Stimulated activated CD4-positive, alpha-beta T cell treated with anti-CD3 and anti-CD28 coated beads, TNF-alpha, amount 100 ng/mL, for 24 hours (primary cell): ENCODE measurements at regions not wholly inside any gene's neighbourhood (a gene's known extent, or its start where the extent isn't known, plus 50 kb on each side); places are given as distances from the start of the nearest gene placed in this dataset.
A peak's percentile ranks its signal among the peaks of the same experiment; 100 is the strongest.
"Not testable (repeated sequence)": the region's sequence is repeated elsewhere in the genome, so short reads cannot be mapped to it uniquely, and the experiment has no call there.

Source experiments
- DNase-seq, 3 experiments: peaks; one replicate each; pipeline ENCODE4 v3.0.0-alpha.2; 2020; ENCODE audit warnings: low read depth in 3 of 3

- no peak for DNase-seq
Observed at GRCh38 chr4:81675791-81676393, 204.2 kb upstream of the RASGEF1B start.

GRCh38 chr4:81673961-81674360 lies 202.3 kb upstream of the RASGEF1B start:
- DNase-seq = no peak

- not testable (repeated sequence) for DNase-seq
Observed at GRCh38 chr4:81668328-81668727, 196.6 kb upstream of the RASGEF1B start.

- no peak for DNase-seq
Observed at GRCh38 chr4:81667539-81667938, 195.8 kb upstream of the RASGEF1B start.

DNA sequence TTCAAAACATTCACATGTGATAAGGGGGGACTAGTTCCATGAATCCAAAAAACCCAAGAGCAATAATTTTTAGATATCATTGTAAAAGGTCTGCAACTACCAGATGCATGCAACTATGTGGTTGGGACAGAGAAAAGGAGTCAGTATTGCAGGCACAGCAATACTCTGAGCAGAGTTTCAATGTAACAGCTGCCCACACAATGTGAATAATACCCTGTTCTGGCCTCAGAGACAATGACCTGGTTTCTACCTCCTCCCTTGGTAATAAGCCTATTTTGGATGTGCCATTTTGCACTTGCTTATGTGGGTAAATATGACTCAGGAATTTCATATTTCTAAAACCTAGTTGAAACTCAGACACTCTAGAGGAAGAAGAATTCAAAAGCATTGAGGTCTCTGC lies 194.8 kb upstream of the RASGEF1B start:
- no peak for DNase-seq

DNA sequence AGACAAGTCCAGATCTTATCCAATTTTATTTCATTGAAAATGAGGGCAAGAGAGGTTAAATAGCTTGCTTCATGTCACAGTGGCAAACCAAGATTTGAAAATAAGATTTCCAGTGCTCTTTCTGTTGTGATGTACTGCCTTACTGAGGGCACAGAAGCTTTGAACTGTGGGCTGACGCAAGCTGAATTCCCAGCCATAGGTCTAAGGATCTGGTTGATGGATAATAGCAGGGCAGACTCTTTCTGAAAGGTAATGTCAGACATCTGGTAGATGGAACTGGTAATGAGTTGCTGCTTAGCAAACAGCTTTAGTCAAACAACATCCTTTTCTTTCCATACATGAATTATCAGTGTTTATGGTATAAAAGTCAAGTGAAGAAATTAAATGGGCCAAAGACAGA lies 193.9 kb upstream of the RASGEF1B start:
- no peak for DNase-seq

DNA sequence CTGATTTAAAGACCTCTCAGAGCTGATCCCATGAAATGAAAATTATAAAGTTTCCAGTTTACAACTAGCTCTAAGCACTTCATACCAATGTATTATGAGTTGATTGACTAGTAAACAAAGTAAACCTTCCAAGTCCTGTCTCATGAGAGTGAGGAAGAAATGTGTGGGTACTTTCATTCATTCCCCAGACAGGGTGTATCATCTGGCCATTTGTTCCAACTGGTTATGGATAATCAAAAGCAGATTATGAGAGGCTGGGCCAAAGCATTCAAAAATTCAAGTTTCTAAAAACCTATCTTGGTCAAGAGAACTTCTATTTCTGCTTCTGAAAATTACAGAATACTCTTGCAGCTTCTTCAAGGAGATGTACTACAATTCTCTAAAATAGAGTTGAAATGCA lies 193.3 kb upstream of the RASGEF1B start:
- DNase-seq = no peak

- no peak for DNase-seq
Observed at GRCh38 chr4:81664079-81664478, 192.4 kb upstream of the RASGEF1B start.

DNA sequence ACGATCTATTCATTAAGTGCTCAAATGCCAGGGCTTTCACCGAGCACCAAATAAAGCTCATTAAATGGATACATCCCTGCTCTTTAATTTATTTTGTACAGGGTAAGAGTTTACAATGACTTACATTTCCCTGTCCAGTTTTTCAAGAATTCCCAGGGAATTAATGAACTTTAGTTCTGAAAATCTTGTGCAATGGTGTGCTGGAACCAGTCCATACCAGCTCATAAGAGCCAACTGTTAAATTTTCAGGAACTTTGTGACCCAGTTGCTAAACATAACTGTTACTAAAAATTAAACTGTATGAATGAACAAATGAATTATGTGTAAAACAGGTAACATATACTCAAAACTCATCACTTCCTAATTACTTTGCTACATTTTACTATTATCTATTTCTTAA lies 191.7 kb upstream of the RASGEF1B start:
- DNase-seq = no peak

- DNase-seq = no peak
Observed at GRCh38 chr4:81659051-81659450, 187.3 kb upstream of the RASGEF1B start.

GRCh38 chr4:81652069-81652478 lies 180.4 kb upstream of the RASGEF1B start:
- DNase-seq = peak in 2 of 3 experiments; percentile 20 to 21

DNA sequence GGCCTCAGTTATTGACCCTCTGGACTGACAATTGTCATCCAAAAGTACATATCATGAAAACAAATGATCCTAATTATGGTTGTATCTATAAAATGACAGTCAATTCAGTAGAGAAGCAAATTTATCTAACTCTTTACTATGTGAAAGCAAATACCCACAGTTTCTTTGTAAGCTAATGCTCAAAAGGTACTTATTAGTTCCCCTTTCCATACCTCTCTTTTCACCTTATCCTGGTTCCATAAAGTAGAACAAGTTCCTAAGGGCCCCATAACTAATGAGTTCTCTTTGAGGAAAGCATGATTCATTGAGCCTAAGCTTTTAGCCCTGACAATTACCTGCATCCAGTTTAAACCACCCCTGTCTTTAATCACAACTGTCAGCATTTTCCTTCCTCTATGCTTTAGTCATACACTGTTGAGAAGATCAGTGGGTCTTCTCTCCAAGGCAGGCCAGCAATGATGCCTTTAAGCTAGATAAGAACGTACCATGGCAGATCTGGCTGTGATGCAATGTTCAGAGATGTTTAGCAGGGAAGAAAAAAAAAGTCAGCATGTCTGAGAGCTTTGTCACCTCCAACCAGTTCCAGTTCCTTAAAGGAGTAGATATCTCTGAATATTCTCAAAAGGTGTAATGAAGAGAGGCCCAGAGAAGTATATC lies 179.7 kb upstream of the RASGEF1B start:
- DNase-seq = no peak

DNA sequence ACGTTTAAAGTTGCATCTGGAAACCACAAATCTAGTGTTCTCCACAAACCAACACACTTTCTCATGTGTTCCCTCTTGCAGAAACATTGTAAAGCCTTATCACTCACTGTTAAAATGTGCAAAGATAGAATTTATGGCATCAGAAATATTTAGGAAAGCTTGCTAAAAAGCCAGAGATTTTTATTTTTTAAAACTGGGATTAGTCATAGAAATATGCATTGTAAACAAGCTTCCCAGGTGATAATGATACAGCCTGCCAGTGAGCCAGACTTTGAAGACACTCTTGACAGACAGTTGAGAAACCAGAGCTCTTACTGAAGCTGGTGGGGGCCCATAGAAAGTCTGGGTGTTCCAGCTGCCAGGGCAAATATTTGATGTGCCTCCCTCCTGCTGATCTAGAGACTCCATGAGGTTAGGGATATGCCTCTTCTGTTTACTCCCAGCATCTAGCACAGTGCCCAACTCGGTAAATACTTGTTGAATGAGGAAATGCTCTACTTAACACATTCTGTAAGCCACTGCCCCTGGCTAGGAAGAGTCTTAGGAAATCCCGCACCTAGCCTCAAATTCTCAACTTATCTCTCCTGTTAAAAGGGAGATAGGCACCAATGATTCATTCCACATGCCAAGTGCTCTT lies 179.0 kb upstream of the RASGEF1B start:
- DNase-seq = no peak

DNA sequence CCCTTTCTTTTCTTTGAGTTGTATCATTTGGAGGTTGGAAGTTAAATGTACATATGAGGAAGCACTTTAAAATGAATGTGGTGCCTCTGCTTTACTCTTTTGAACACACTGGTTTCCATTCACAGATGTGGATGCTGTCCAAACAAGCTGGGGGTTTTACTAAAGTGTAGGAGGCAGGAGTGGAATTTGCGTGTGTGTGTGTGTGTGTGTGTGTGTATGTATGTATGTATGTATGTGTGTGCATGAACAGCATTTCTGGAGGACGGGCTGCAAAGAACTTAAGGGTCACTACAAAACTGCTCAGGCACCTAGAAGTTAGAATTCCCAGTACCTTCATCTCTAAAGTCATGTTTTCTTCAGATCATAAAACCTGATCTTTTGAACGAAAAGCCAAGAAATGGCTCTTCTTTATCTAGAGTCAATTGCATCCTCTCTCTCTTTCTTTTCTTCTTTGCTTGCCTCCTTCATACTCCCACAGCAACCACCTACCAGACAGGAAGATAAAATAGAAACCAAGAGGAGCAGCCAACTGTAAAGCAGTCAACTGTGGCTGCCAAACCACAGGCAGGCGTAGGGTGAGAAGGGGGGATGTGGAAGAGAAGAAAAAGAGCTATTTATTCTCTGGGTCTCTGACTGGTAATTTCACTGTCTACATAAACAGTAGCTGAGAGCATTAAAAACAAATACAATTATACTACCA lies 177.0 kb upstream of the RASGEF1B start:
- peak in 2 of 3 experiments; percentile 3 to 42 for DNase-seq

DNA sequence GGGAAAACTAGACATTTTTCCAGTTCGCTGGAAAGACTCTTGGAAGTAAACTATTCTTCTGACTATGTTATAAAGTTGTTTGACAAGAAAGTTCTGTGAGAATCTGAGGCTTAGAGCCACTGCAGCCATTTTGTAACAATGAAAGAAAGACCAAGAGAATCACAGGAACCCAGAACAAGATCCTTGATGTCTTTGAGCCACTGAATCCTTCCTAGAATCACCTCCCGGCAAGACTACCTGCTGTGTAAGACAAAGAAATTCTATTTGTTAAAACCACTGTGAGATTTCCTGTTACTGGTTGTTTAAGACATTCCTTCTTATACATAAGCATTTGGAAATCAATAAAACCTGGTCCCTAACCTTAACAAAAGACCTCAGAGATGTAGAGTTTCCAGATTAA lies 175.7 kb upstream of the RASGEF1B start:
- no peak for DNase-seq

- DNase-seq = no peak
Observed at GRCh38 chr4:81642543-81642942, 170.8 kb upstream of the RASGEF1B start.

- DNase-seq = no peak
Observed at GRCh38 chr4:81639248-81639647, 167.5 kb upstream of the RASGEF1B start.

DNA sequence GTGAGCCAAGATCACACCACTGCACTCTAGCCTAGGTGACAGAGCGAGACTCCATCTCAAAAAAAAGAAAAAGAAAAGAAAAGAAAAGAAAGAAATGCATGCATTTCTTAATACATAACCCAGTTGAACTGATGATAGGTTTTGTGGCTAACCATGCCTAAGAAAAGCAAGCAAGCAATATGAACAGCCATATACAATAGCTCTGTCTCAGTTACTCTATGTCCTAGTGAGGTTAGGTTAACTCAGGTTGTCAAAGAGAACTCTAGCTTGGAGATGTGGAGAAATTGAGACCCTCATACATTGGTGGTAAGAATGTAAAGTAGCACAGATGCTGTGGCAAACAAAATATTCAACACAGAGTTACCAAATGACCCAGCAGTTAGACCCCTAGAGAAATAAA lies 167.0 kb upstream of the RASGEF1B start:
- no peak for DNase-seq

- no peak for DNase-seq
Observed at GRCh38 chr4:81635739-81636138, 164.0 kb upstream of the RASGEF1B start.

DNA sequence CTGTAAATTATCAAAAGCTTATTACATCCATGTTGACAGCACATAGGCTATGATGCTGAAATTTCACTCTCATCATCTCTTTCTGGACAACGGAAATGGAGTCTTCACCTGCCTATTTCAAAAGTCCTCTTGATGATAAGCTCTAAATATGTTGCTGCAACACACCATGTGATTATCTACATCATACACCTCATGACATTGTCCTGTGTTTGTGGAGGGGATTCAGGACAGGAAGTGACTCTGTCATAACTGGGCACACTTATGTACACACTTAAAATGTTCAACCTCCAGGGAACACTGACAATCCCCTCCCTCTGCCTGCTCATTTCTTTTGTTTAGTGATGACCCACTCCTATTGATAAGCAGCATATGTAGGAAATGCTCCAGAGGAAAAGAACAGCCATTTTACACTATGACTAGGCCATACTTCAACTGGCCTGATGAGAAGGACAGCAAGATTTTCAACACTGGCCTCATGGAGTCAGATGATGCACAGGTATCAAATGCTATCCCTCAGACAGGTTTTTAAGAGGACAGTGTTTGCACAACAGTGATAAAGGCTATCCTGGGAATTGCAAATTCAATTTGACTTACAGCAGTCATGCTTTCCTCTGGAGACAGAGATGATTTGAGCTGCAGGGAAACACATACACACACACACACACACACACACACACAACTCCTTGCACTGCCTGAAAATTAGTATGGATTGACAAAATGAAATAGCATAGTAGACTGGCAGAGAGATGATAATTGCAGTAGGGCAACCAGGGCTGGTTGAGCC lies 163.3 kb upstream of the RASGEF1B start:
- no peak for DNase-seq

DNA sequence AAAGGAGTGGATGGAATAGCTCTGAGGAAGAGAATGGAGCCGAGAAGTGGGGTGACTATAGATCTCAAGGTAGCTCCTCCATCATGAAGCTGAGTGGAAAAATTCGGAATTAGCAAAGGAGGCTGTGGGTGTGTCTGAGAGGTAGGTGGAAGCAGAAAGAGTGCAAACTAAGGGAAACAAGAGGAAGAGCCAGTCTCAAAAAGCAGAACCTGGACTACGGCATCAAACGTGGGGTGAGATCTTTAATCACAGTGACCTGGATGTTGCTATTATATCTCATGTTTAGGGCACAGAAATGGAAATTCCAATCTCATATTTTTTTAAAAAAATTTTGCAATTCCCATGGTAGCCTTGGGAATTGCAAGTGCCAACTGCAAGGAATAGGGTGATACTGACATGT lies 162.5 kb upstream of the RASGEF1B start:
- no peak for DNase-seq
